ENCODE measurements at regions not wholly inside any gene's neighbourhood (a gene's known extent, or its start where the extent isn't known, plus 50 kb on each side); places are given as distances from the start of the nearest gene placed in this dataset.

GRCh38 chr15:72923289-72923688 is 129.0 kb upstream of the NEO1 start:
- no peaks in the 10 kb centered on the region for H3K36me3 ChIP-seq
- H3K4me1 ChIP-seq: no peaks in the 10 kb centered on the region
- H3K4me3 ChIP-seq: no peak overlapping the region
- no peak for TF ChIP-seq POLR2AphosphoS5 (IDR thresholded peaks at IDR 0.05)
- TF ChIP-seq POLR2A (IDR thresholded peaks at IDR 0.05): no peak
- TF ChIP-seq CTCF (IDR thresholded peaks at IDR 0.05 in 8 of 11, conservative IDR thresholded peaks at IDR 0.05 in 3 of 11): no peak
- no peak for DNase-seq
- peaks cover 0 to 11% (median 0%) of the 10 kb centered on the region in 7 donors for H3K27me3 ChIP-seq (replicated peaks in 1 of 7)
- 74 to 86% (median 79%) methylated on average over 5 of the region's 5 CpGs for WGBS, 5 donors
- no peaks in the 10 kb centered on the region for H3K9me3 ChIP-seq
- no peak overlapping the region for H3K27ac ChIP-seq
- intact Hi-C loops (cut with DNase I; ENCODE audit: low total_unique reads): no loop called here

- Histone ChIP-seq H3K4me3 (no peak overlapping the region), H3K9me3 (no peaks in the 10 kb centered on the region), H3K4me1 (no peaks in the 10 kb centered on the region), H3K27me3 (replicated peaks in 1 of 7) (peaks cover 0 to 6% (median 0%) of the 10 kb centered on the region in 7 donors), H3K27ac (no peak overlapping the region), H3K36me3 (no peaks in the 10 kb centered on the region)
- TF ChIP-seq POLR2A (IDR thresholded peaks at IDR 0.05) (no peak), CTCF (IDR thresholded peaks at IDR 0.05 in 8 of 11, conservative IDR thresholded peaks at IDR 0.05 in 3 of 11) (no peak), POLR2AphosphoS5 (IDR thresholded peaks at IDR 0.05) (no peak)
- intact Hi-C loops (cut with DNase I; ENCODE audit: low total_unique reads): no loop called here
- DNase-seq: no peak
Observed at GRCh38 chr15:72920551-72920950, 131.7 kb upstream of the NEO1 start.

GRCh38 chr15:72919936-72920465 is 132.3 kb upstream of the NEO1 start:
- no peaks in the 10 kb centered on the region for H3K4me1 ChIP-seq
- TF ChIP-seq POLR2A (IDR thresholded peaks at IDR 0.05): no peak
- no peak overlapping the region for H3K4me3 ChIP-seq
- H3K36me3 ChIP-seq: no peaks in the 10 kb centered on the region
- no peak for DNase-seq
- WGBS, 5 donors: 75 to 84% (median 78%) methylated on average over 5 of the region's 5 CpGs
- intact Hi-C loops (cut with DNase I; ENCODE audit: low total_unique reads): no loop called here
- no peak overlapping the region for H3K27ac ChIP-seq
- H3K27me3 ChIP-seq (replicated peaks in 1 of 7): peaks cover 0 to 6% (median 0%) of the 10 kb centered on the region in 7 donors
- no peaks in the 10 kb centered on the region for H3K9me3 ChIP-seq

- Histone ChIP-seq H3K4me3 (no peak overlapping the region), H3K27me3 (replicated peaks in 1 of 7) (no peaks in the 10 kb centered on the region), H3K9me3 (no peaks in the 10 kb centered on the region), H3K27ac (no peak overlapping the region), H3K4me1 (no peaks in the 10 kb centered on the region), H3K36me3 (no peaks in the 10 kb centered on the region)
- no peak for TF ChIP-seq POLR2A (IDR thresholded peaks at IDR 0.05)
- TF ChIP-seq POLR2AphosphoS5 (IDR thresholded peaks at IDR 0.05): no peak
- no peak for TF ChIP-seq CTCF (IDR thresholded peaks at IDR 0.05 in 8 of 11, conservative IDR thresholded peaks at IDR 0.05 in 3 of 11)
- intact Hi-C loops (cut with DNase I; ENCODE audit: low total_unique reads): no loop called here
- DNase-seq: no peak
- WGBS, 5 donors: 68 to 93% (median 88%) methylated on average over 2 of the region's 2 CpGs
Observed at GRCh38 chr15:72916897-72917296, 133.3 kb upstream of the ADPGK start.

GRCh38 chr15:72916378-72916777 is 132.8 kb upstream of the ADPGK start:
- WGBS, 5 donors: 91 to 93% (median 92%) methylated on average over 2 of the region's 2 CpGs
- no peak for DNase-seq
- no peak overlapping the region for H3K27ac ChIP-seq

More at GRCh38 chr15:72916378-72916777, 132.8 kb upstream of the ADPGK start:
- no peaks in the 10 kb centered on the region for H3K27me3 ChIP-seq (replicated peaks in 1 of 7)
- no peak for TF ChIP-seq POLR2A (IDR thresholded peaks at IDR 0.05)
- no peak for TF ChIP-seq CTCF (IDR thresholded peaks at IDR 0.05 in 8 of 11, conservative IDR thresholded peaks at IDR 0.05 in 3 of 11)
- no peak for TF ChIP-seq POLR2AphosphoS5 (IDR thresholded peaks at IDR 0.05)
- no peak overlapping the region for H3K4me3 ChIP-seq
- H3K4me1 ChIP-seq: no peaks in the 10 kb centered on the region
- H3K9me3 ChIP-seq: no peaks in the 10 kb centered on the region
- H3K36me3 ChIP-seq: no peaks in the 10 kb centered on the region
- intact Hi-C loops (cut with DNase I; ENCODE audit: low total_unique reads): no loop called here

All from spleen (tissue), 11 donors.